ENCODE measurements at regions not wholly inside any gene's neighbourhood (a gene's known extent, or its start where the extent isn't known, plus 50 kb on each side); places are given as distances from the start of the nearest gene placed in this dataset.

DNA sequence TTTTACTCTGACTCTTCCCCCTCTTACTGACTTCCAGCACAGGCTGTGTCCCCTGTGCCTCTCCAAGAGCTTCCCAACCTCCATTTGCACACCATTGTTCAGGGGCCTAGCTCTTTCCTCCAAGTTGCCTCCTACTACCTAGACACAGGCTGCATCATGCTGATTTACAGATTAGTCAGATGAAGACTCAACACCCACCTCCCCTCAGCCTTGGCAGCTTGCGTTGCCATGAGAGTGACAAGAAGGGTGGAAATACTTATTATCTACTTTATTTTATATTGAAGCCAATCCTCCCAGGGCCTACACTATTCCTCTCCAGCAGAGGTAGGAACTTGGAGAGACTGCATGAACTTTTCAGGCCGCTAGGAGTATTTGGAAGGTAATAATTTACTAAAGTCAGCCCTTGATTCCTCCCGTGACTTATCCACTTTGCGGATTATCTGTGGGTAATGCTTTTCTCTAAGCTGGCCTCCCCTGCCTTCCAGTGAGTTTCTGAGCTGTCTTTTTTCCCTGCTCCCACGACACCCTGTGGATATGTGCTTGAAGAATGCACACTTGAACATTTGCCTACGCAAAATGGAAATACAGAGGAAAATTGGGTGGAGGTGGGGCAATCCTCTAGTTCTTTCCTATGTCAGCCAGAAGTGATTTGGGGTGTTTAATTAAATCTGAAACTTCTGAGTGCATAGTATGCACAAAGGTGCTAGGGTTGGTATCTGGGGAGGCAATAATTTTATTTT, 74.1 kb upstream of the TMEM164 start:
- no peak for DNase-seq (ENCODE audit: low read depth)

DNA sequence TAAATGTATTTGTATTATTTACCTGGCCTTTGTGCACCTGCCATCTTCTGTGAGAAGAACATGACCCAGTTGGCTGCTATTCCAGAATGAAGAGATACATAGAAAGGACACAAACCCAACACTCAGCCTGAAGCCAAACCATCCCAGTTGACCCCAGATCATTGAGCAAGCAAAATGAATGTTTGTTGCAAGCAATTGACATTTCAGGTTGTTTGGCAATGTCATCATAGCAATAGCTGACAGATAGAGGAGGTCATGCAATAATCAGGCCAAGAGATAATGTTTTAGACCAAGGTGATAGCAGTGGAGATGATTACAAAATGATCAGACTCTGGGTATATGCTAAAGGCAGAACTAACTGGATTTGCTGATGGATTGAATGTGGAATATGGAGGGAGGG, 71.2 kb upstream of the TMEM164 start:
- DNase-seq (ENCODE audit: low read depth), result no peak

DNA sequence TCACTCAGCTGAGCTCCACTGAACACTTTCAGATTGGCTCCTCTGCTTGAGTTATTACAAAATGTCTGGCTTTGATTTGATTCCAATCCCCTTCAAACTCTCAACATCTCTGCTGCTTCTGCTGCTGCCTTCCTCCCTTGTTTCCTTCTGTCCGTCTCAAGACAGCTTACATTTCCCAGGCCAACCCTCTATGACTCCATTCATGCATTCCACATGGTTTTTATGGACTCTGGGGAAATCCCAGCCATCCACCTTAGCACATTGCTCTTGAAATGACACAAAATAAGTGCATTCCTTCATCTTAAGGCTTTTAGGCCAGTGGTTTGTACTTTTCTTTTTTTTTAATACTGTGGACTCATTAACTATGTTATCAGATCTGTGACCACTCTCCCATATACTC, 68.5 kb upstream of the TMEM164 start:
- peak; percentile 55 for DNase-seq (ENCODE audit: low read depth)

DNA sequence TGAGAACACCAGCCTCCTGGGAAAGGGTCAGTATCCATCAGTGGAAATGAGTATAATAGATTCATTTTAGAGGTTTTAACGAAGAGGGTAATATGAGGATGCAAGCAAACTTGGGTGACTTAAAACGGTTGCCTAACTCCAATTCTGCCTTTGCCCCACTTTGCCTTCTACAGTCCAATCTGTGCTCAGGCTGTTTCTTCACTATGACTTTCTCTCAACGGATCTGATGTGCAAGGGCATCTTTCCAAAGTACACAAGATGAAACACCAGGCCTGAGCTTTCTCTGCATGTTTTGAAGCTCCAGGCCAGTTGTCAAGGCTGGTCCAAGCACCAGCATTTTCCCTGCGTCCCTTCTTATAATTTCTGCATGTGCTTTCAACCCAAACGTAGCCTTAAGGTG, 68.0 kb upstream of the TMEM164 start:
- no peak for DNase-seq (ENCODE audit: low read depth)

DNA sequence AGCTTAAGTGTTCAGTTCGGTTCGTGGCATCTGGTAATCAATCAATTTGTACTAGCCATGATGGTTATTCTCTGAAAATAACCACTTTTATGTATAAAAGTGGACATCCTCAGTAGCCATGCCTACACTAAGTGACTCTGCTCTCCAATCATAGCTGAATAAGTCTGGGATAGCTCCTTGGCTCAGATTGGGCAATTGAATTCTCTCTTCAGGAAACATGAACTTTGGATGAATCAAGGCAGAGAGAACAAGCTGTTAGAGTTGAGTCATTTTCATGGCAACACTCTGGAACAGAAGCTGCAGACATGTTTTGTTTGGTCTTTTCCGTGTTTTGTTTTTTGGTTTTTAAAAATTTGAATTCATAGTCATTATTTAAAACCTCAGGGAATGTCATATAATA, 66.8 kb upstream of the TMEM164 start:
- DNase-seq (ENCODE audit: low read depth), result peak; percentile 21

DNA sequence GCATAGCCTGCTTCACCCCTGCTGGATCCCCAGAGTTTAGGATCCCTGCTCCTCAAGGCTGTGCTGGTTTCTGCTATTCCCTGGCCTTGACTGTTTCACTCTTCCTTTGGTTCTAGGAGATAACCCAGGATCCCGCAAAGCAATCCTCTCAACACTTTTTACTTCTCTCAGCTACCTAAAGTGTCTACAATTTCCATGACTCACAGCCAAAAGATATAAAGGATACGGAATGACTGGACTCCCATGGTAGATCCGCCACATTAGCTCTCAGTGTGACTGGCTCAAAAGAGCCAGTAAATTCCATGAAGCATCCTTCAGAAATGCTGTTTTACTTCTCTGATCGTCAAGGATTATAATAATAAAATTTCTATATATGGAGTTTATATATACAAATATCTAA, 66.3 kb upstream of the TMEM164 start:
- no peak for DNase-seq (ENCODE audit: low read depth)

- DNase-seq (ENCODE audit: low read depth), result no peak
Measured at GRCh38 chrX:109939498-109939897, 63.4 kb upstream of the TMEM164 start.

DNA sequence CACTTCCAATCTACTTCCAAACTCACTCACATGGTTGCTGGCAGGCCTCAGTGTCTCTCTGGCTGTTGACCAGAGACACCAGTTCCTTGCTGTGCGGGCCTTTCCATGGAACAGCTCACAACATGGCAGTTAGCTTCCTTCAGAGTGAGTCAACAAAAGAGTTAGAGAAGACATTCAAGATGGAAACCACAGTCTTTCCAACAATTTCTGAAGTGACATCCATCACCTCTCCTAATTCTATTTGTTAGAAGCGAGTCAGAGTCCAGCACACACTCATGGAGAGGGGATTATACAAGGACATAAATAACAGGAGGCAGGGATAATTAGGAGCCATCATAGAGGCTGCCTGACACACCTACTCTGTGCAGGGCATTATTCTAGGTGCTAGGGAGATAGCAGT, 62.5 kb upstream of the TMEM164 start:
- DNase-seq (ENCODE audit: low read depth), result no peak

DNA sequence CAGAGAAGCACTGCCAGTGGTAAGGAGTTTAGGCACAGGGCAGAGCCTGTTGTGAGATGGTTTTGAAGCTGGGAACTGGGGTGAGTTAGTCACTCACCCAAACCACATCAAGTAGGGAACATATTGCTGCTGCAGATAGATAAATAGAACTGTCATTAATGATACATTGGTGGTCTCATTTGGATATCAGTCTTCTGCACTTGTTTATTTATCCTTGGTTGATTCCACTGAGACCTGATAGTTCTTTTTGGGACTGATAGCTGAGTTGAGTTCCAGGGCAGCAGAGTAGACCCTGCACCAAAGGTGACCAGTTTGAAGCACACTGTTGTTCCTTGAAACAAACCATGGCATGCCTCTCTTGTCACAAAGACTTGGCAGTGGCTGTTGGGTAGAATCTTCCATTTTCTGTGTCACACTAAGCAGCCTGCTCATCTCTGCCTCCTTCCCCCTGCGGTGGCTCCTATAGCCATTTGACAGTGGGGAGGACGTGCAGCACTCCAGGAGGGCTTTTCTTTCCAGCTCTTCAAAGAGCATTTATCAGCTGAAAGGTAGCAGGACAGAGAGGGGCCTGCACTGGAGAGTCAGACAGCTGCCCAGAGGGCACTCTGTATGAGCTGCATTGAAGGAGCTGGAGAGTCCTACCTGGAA, 59.7 kb upstream of the TMEM164 start:
- no peak for DNase-seq (ENCODE audit: low read depth)

GRCh38 chrX:109943740-109944092, 59.2 kb upstream of the TMEM164 start:
- DNase-seq (ENCODE audit: low read depth), result no peak

DNA sequence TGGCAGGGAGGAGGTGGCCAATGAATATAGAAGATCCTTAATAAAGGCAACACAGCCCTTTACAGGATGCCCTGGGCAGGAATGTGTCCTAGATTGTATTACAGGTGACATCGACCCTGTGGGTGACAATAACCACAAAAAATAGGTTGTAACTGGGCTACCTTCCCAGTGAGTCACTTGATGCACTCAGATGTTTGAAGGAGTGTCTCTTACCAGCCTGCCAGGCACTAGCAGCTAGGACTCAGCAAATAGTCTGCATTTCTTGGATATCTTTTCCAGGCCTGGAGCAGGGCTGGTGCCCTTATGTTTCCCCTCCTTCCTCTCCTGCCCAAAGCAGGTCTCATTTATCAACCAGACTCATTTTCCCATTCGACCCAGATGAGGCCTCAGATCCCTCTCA, 50.9 kb upstream of the TMEM164 start:
- peak; percentile 32 for DNase-seq (ENCODE audit: low read depth)

DNA sequence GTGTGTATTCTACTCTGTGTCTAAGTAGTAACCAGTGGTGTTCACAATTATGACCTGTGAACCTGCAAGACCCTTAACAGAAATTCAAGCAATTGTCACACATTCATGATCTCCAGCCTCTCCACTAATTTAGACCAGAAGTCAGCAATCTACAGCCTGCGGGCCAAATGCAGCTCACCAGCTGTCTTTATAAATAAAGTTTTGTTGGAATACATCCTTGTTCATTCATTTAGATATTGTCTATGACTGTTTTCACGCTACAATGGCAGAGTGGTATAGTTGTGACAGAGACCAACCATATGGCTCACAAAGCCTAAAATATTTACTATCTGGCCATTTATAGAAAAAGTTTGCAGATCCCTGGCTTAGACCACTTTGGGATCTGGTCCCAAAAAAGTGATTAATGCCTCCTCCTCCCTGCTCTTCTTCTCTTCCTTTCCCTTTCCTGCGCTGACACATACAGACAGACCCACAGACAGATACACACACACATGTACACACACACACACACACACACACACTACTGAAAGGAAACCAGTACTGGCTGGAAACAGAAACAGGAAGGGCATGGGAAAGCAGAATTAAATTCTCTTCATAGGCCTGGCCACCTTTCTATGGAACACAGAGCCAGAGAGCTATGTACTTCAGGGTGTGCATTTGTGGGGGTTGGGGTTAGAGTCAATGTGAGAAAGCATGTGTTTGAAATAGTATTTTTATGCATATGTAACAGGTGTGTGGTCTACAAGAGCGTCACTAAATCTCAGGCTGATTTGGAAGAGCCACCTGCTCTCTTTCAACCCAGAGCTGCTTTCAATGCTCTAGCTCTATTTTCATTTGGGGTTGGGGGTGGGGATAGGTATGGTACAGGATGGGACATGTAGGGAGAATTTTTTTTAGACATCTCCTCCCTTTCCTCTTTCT, 49.7 kb upstream of the TMEM164 start:
- no peak for DNase-seq (ENCODE audit: low read depth)
